Iris pigment epithelial cell (primary cell): ENCODE measurements at regions not wholly inside any gene's neighbourhood (a gene's known extent, or its start where the extent isn't known, plus 50 kb on each side); places are given as distances from the start of the nearest gene placed in this dataset.
"Not testable (repeated sequence)": the region's sequence is repeated elsewhere in the genome, so short reads cannot be mapped to it uniquely, and the experiment has no call there.

Experiments
- DNase-seq: peaks from one replicate; pipeline ENCODE4 v3.0.0-alpha.2; 2011; ENCODE audit warnings: low read depth

DNA sequence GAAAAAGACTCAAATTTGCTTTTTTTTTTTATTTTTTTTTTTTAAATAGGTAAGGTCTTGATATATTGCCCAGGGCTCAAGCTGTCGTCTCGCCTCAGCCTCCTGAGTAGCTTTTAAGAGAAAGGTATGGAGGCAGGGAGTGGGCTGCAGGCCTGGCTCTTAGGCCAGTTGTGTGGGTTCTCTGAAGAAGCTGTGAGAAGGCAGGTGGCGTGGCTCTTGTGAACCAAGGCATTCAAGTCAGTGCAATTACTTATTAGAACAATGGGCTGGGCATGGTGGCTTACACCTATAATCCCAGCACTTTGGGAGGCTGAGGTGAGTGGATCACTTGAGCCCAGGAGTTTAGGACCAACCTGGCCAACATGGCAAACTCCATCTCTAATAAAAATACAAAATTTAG, 244.0 kb upstream of the SFRP2 start:
- no peak for DNase-seq

DNA sequence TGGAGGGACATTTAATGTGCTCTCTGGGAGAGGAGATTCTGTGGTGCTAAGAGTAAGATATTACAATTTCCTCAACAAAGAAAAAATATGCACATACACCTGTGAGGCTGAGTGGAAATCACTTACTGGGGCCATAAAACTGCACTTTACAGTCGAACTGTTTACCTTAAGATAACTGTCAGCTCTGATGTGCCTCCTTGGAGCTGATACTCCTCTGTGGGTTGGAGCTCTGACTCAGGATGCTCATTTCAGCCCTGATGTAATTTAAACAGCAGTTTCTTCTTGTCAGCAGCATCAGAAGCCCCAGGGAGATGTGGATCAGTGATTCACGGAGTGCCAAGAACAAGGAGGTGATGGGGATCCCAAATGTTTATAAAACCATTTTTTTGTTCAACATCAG, 241.9 kb upstream of the SFRP2 start:
- DNase-seq: no peak

DNA sequence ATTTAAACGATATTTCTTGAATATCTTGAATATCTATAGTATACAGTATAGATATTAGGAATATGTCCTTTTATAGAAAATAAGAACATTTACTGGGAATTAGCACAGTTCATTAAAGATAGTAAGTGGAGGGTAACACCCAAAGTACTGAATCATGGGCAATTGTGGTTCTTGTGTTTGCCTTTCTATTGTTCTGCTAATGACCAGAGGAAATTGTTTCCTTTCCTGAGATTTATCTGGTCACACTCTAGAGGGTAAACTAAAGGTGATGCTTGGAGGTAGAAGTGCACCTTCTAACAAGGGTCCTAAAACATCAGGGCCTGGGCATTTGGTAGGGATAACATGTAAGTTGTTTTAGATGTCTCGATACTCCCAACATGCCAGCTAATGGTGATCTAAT, 241.3 kb upstream of the SFRP2 start:
- DNase-seq: no peak

DNA sequence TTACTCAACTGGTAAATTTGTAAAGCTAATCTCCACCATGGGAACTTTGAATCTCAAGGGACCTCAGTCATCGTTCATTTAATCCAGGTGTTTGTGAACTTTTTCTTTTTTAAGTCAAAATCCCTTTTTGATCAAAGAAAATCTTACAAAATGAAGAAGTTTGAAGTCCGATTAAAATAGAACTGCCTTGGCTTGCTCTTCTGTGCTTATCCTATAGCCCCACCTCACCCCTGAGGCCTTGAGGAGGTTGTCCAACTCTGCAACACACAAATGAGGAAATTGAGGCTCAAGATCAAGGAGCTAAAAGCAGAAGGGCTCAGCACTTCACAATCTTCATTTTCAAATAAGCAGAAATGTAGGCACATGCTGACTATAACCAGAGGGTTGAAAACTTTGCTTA, 240.3 kb upstream of the SFRP2 start:
- no peak for DNase-seq

DNA sequence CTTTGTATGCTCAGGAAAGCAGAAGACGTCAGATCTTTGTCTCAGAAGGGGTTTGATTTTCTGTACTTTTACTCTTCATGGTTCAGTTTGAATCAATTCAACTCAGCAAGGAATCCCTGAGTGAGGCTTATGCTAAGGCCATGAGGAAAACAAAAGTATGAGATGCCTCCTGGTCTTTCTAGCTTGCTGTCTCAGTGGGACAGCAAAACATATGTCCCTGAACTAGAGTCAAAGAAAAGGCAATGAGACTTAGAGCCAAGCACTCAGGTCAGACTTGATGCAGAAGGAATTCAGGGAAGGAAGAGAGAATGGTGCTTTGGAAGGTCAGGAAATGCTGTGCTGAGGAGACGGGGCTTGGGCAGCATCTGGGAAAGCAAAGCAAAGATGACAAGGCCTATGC, 236.2 kb upstream of the SFRP2 start:
- no peak for DNase-seq

DNA sequence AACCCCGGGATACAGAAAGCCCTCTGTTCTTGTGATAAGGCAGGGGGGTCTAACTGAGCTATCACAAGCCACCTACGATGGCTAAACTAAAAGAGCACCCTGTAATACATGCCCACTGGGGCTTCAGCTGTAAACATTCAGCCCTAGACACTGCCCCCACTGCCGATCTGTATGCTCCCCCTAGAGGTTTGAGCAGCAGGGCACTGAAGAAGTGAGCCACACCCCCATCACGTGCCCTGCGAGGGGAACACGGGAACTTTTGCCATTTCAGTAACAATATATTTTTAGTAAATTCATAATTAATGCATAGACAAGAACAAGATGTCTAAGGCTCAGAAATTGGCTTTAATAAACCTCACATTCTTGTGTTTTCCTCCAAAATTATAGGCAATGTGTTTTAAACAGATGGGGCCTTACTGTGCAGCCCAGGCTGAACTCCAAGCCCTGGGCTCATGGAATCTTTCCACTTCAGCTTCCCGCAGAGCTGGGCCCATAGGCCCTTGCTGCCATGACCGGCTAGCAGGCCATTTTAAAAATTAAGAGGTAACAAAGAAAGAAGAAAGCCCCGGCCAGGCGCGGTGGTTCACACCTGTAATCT, 235.3 kb upstream of the SFRP2 start:
- DNase-seq: no peak

DNA sequence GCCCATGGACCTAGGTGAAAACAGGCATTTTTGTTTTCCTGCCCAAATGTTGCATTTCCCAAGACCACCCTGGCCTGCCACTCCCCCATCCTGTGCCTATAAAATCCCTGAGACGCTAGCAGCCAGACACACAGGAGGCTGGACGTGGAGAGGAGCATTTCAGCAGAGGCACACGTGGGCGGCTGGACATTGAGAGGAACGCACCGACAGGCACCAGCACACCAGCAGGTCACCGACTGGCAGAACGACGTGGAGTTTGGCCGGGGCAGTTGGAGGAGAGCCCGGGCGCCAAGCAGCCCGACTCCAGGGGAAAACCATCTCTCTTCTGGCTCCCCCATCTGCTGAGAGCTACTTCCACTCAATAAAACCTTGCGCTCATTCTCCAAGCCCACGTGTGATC, 234.8 kb upstream of the SFRP2 start:
- DNase-seq: not testable (repeated sequence)

DNA sequence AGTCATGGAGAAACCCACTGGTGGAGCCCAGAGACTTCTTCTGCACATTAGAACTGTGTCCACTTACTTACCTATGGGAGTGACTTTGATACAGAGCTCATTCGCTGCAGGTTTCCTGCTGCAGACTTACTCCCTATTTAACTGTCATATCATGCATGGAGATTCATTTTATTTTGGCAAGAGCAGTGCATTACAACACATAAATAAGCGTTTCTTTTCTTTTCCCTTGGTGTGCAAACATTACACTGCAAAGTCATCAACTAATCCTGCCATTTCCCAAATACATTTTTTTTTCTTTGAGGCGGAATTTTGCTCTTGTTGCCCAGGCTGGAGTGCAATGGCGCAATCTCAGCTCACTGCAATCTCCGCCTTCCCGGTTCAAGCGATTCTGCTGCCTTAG, 230.9 kb upstream of the SFRP2 start:
- no peak for DNase-seq

DNA sequence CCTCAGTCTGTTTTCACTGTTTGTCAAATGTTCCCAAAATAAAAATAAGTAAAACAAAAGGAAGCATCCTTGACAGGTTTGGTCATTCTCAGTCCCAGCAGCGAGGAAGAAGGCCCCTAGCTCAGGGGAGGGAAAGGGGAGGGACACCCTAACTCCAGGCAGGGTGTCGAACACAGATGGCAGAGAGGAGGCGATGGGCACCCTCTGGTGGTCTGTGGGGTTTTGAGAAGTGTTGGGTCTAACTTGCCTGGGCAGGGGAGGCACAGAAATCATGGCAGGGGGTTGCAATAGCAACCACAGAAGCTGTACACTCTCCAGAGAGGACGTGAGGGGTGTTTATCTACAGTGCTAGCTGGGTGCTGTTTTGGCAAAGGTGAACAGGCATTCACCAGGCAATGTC, 229.8 kb upstream of the SFRP2 start:
- DNase-seq: no peak

DNA sequence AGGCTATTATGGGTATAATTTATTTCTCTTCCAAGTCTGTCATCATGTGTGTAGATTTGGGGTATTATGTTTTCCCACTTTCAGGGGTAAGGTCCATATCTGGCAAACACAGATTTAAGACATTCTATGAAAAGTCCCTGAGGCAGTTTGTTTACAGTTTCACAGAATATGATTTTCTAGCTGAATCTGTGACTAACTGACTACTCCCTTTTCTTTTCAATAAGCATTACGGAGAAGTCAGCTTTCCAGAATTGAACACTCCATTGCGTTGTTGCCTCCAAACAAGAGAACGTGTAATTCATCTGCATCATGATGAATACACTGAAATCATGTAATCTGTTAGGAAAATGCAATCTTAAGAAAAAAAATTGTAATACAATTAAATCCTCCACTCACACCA, 226.7 kb upstream of the SFRP2 start:
- no peak for DNase-seq

DNA sequence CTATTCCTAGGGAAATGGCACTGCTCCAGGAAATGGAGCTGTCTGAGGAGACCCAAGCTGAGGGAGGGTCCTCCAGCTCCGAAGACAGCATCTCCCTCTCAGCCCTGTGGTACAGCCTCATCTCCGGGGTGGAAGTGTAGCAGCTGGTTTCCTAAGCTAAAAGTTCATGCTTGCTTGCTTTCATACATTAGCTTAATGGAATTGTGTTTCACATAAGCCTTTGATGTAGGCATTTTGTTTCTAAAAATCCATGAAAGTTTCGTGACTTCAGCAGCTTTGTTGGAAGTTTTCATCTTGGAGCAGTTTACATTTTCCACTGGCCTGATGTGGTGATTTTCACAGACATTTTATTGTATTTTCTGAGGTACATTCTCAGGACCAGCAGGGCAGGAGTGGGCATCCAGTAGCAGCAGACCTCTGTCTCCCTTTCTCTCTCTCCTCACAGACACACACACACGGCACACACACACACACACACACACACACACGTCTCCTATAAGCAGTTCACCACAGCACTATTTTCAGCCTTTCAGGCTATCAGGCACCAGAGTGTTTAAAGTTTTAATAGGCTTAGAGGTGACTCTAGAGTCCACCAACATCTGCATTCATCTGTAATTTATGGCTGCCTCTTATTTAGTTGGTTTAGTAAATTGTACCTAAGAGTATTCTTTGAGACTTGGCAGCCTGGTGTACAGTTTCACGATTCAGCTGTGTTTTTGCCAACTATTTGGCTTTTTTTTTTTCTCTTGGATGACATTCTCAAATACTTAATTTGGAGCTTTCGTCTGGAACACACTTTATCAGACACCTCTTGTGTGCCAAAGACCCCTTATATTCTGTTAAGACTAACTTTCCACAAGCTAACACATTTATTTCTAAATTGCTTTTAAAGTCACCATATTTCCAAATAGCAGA, 225.8 kb upstream of the SFRP2 start:
- DNase-seq: no peak

DNA sequence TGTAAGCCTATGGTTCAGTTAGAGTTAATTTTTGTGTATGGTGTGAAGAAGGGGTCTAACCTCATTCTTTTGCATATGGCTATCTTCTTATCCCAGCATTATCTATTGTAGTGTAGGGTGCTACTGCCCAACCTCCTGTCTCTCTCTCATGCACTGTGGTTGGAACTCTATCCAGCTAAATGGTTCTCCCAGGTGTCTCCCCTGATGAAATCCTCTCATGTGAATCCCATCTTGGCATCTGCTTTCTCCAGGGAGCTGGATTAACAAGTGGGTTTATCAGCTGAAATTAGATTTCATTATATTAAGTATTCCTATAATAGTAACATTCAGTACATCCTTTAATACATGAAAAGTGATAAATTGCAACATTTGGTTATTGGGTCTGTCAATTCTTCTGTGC, 224.7 kb upstream of the SFRP2 start:
- no peak for DNase-seq

DNA sequence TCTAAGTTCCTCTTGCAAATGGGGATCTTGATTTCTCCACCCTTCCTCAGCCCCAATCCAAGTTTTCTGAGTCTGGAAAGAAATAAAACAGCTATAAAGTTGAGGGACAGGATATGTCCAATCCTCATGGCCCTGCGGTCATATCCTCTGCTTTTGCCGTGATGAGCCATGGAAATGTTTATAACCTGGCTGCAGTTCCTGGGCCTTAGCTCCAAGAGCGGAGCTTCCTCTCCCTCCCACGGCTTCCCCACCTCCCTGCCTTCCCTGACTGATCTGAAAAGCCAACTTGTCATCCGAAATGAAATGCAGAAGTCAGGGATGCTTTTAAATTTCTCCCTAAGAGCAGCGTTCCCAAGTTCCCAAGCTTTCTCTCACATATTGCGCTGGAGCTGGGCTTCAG, 221.5 kb upstream of the SFRP2 start:
- no peak for DNase-seq

DNA sequence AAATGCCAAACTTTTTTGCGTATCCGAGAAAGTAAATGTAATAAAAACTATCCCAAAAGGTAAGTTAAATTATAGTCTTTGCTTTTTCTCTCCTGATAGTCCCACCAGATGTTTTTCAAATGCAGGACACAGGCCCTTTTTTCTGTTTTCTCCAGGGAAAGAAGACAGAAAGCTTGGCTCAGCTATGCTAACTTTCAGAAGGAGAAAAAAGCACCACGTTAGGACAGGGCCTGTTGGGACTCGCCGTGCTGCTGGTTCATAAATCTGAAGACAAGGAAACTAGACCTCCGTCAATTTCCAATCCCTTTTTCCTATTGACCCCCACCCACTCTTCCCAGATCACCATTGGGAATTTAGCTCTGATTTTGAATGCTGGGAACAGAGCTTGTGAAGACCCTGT, 220.9 kb upstream of the SFRP2 start:
- DNase-seq: no peak

DNA sequence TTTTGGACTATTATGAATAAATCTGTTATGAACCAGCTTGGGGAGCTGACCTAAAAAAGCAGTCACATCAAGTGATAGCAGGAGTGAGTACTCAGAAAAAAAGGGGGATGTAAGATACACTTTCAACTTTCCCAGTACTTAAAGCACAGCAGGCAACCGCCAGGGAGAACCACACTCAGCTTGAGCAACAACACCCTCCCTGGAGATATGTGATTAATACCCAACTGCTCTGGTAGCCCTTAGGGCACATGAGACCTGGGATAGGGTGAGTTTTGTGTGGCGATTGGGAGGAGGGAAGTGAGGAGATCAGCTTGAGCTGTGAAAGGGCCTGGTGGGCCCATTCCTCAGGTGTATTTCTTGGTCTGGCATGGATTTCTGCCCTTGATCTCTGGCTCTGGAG, 220.3 kb upstream of the SFRP2 start:
- no peak for DNase-seq

DNA sequence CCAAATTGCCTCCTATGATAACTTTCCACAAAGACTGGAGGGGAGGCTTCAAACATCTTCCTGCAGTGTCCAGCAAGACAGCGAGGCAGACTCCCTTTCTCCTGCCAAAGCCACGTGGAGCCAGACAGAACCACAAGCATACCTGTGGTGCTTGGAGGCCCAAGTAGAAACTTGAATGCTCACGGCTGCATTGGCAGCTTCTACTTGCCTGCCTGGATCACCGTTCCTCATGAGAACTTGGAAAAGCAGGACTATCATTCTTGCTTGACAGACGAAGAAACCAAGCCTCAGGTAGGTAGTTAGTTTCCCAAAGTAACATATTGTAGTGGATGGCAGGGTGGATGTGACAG, 216.3 kb upstream of the SFRP2 start:
- DNase-seq: peak; percentile 7

DNA sequence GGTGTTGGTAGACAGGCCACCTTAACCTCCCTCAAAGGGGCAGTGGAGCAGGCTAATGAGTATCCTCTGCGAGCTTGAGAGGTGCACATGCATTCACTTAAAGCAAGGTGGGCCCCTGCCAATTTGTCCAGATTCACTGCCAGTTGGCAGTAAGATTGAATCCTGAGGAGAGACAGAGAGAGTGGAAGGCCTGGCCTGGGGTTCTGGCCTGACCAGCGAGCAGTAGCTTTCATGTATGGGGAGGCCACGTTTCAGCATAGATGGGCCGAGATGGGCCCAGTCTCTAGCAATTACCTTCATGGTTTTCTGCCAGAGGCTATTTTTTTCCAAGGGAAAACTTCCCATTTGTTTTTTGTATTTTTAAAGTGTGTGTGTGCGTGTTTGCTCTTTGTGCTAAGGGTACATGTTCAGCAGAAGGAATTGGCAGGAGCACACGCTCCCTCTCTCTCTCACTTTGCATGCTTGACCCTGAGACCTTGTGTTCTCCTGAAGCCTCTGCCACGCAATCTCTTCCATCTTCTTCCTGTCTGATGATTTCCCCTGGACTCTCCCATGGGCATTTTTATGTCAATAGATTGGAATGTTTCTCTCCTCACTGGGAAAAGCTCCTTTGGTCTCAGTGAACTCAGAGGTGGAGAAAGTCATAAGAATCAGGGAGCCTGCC, 215.8 kb upstream of the SFRP2 start:
- DNase-seq: peak; percentile 47

DNA sequence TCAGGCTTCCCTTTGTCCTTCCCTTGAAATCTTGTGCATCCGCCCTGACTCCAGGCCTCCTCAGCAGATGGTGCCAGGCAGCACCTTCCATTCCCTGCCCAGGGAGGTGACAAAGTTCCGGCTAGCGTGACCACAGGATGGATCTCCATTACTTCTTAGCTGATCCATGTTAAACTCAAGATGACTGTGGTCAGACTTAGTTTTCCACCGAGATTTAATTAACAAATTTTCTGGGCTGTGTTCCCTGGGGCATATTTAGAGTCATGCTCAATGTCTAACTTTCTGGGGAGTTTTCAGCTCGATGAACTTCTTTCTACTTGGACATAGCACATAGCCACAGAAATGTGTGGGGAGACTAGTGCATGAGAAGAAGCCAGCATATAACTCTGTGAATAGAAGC, 215.1 kb upstream of the SFRP2 start:
- no peak for DNase-seq

DNA sequence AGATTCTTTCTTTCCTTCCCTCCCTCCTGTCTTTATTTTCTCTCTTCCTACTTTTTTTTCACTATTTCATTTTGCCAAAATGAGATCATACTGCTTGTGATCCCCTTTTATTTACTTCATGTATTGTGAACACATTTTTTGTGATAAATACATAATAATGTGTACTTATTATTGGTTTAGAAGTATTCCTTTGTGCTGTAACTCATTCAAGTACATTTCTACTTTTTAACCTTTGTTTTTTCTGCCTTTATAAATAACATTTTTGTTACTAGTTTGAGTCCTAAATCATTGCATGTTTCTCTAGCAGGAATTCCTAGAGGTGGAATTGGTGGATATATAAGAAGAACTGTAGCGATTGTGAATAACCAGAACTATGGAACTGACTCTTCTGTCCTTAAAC, 214.5 kb upstream of the SFRP2 start:
- DNase-seq: no peak

DNA sequence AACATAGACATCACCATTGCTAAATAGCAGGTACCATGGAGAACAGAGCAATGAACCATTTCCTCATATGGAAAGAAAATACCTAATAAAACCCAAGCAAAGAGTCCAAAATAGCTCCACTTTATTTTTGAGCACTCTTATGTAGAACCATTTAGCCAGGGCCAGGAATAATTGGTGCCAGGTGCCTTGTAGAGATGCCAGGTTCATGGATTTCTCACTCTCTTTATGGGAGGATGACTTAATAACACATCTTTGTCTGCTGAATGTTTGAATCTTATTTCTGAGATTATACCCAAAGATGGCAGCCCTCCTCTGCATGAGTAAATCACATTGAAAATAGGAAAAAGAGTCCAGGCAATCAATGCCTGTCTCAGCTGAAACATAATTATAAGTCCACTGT, 212.3 kb upstream of the SFRP2 start:
- DNase-seq: no peak

DNA sequence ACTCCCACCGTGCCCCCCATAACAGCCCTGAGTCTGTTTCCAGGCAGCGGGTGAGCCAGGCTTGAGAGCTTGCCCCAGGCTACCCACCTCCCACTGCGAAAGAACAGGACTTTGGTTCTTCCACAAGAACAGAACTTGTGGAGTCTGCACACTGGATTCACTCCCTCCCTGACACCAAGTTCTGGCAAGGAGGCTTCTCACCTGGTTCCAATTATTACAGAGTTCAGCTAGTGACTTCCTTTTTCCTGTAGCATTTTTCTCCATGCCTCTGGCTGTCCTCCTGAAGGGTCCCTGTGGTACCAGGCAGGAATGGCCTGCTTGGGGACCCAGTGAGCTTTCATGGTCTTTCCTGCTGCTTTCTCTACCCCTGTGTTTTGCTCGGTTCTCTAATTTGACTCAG, 208.6 kb upstream of the SFRP2 start:
- no peak for DNase-seq

DNA sequence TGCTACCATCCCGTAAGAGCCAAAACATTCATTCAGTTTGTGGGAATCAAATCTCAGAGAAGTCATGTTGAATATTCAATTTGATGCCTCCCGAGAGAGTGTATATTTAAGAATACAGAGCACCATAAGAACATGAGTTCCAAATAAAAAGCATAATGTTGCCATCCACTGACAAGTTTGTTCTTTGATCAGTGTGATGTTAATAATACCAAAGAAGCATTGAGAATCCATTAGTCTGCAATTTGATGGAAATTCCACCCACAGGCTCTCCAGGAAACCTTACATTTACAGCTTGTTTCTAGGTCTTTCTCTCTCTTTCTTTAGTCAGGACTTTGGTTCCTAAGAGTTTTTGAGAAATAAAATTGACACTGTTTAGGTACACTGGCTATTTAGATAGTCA, 200.6 kb upstream of the SFRP2 start:
- DNase-seq: no peak
